ENCODE measurements at regions not wholly inside any gene's neighbourhood (a gene's known extent, or its start where the extent isn't known, plus 50 kb on each side); places are given as distances from the start of the nearest gene placed in this dataset.

DNA sequence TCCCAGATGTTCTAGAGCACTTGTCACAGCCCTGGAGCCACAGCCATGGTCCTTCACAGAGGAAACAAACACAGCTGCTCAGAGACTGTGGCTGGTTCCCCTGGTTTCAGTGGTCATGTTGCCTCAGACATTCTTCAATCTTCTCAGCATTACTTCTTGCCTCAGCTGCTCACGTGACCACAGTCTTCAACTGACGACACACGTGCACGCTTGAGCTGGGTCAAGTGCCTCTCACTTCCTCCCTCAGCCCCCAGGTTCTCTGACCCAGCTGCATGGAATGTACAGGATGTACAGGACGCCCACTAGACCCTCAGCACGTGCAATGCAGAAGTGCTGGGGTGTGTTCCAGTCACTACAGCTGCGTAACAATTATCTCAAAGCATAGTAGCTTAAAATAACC, 159.8 kb upstream of the GGTLC1 start:
- no peaks in the 10 kb centered on the region for H3K9me3 ChIP-seq (ENCODE audit: control insufficient read depth, low read depth, low read length)
- no peaks in the 10 kb centered on the region for H3K27me3 ChIP-seq (ENCODE audit: control insufficient read depth, insufficient read depth, low read length)
- no peaks in the 10 kb centered on the region for H3K4me1 ChIP-seq (ENCODE audit: control insufficient read depth, low read depth, low read length)
- H3K27ac ChIP-seq (ENCODE audit: low read length), result no peak overlapping the region
- no peak overlapping the region for H3K4me3 ChIP-seq (ENCODE audit: low read length)
- H3K9ac ChIP-seq (ENCODE audit: low read length), result no peak overlapping the region
- H3K36me3 ChIP-seq (ENCODE audit: control insufficient read depth, low read depth, low read length), result no peaks in the 10 kb centered on the region

DNA sequence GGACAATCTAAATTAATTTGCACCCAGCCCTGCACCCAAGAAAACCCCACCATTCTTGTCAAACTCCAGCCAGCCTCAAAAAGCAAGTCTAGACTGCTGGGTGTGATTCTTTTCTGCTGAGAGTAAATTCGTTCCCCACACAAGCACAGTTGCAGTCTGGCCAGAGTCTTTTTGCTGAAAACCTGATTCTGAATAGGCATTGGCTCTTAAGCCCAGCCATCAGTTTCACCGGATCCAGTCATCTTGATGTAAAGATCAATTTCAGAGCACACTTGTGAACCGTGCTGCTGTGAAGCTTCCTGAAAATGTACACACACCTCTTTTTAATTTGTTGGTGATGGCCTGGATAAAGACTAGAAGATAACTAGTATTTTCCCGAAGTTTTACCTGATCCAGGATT, 159.4 kb upstream of the GGTLC1 start:
- Histone ChIP-seq H3K9ac (ENCODE audit: low read length) (no peak overlapping the region), H3K4me3 (ENCODE audit: low read length) (no peak overlapping the region), H3K9me3 (ENCODE audit: control insufficient read depth, low read depth, low read length) (no peaks in the 10 kb centered on the region), H3K36me3 (ENCODE audit: control insufficient read depth, low read depth, low read length) (no peaks in the 10 kb centered on the region), H3K27me3 (ENCODE audit: control insufficient read depth, insufficient read depth, low read length) (no peaks in the 10 kb centered on the region), H3K27ac (ENCODE audit: low read length) (no peak overlapping the region), H3K4me1 (ENCODE audit: control insufficient read depth, low read depth, low read length) (no peaks in the 10 kb centered on the region)

DNA sequence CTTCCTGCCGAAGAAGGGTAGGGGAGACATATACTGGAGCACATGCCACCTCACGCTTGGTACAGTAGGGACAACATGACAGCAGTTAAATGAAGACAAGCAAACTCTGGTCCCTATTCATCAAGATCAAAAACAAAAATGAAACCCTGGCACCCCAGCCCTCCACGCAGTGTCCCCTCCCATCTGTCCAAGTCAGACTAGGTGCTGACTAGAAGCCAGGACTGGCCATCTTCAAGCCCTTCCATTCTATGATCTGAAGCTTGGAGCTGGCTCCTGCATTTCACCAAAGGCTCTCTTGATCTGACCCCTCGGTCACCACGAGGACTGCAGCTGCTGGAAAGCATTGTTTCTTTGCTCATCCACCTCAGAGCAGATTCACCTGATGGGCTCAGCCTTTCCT, 158.9 kb upstream of the GGTLC1 start:
- H3K9ac ChIP-seq (ENCODE audit: low read length), result no peak overlapping the region
- no peaks in the 10 kb centered on the region for H3K4me1 ChIP-seq (ENCODE audit: control insufficient read depth, low read depth, low read length)
- H3K27ac ChIP-seq (ENCODE audit: low read length), result no peak overlapping the region
- no peaks in the 10 kb centered on the region for H3K36me3 ChIP-seq (ENCODE audit: control insufficient read depth, low read depth, low read length)
- H3K27me3 ChIP-seq (ENCODE audit: control insufficient read depth, insufficient read depth, low read length), result no peaks in the 10 kb centered on the region
- no peaks in the 10 kb centered on the region for H3K9me3 ChIP-seq (ENCODE audit: control insufficient read depth, low read depth, low read length)
- no peak overlapping the region for H3K4me3 ChIP-seq (ENCODE audit: low read length)

DNA sequence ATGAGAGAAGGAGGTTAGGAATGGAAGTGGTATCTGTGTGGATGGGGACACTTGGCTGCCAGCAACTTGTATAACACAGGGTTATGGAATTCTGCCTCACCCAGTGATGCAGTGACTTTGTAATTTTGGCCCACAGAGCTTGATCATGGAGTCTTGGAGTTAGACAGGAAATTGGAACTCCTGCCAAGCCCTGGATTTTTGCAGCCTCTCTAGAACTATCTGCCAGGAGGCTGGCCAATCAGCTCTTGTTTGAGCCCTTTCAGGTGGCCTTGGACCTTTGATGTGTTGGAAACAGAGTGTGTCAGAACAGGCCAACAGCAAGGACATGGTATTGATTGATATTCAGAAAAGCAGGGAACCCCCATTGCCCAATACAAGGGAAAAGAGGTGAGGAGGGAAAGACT, 157.7 kb upstream of the GGTLC1 start:
- H3K9ac ChIP-seq (ENCODE audit: low read length), result no peak overlapping the region
- H3K27ac ChIP-seq (ENCODE audit: low read length), result no peak overlapping the region
- H3K9me3 ChIP-seq (ENCODE audit: control insufficient read depth, low read depth, low read length), result no peaks in the 10 kb centered on the region
- no peaks in the 10 kb centered on the region for H3K27me3 ChIP-seq (ENCODE audit: control insufficient read depth, insufficient read depth, low read length)
- H3K36me3 ChIP-seq (ENCODE audit: control insufficient read depth, low read depth, low read length), result no peaks in the 10 kb centered on the region
- no peaks in the 10 kb centered on the region for H3K4me1 ChIP-seq (ENCODE audit: control insufficient read depth, low read depth, low read length)
- no peak overlapping the region for H3K4me3 ChIP-seq (ENCODE audit: low read length)

DNA sequence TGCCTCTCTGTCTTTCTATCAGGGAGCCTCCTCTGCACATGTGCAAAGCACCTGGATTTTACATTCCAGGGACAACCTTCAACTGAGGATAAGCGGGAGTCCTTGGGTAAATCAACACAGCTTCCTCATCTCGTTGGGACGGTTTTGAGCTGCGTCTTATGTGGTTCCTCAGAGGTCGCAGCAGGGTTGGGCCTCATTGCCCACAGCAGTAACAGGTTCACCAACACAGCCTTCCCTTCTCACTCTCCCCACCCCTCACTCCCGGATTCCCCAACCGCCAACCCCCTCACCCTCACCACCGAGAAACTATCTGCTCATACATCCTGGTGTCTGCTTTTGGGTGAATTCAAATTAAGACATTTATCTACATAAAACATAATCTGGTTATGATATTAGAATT, 155.8 kb upstream of the GGTLC1 start:
- no peak overlapping the region for H3K27ac ChIP-seq (ENCODE audit: low read length)
- H3K4me1 ChIP-seq (ENCODE audit: control insufficient read depth, low read depth, low read length), result no peaks in the 10 kb centered on the region
- H3K4me3 ChIP-seq (ENCODE audit: low read length), result no peak overlapping the region
- H3K36me3 ChIP-seq (ENCODE audit: control insufficient read depth, low read depth, low read length), result no peaks in the 10 kb centered on the region
- no peaks in the 10 kb centered on the region for H3K27me3 ChIP-seq (ENCODE audit: control insufficient read depth, insufficient read depth, low read length)
- no peaks in the 10 kb centered on the region for H3K9me3 ChIP-seq (ENCODE audit: control insufficient read depth, low read depth, low read length)
- H3K9ac ChIP-seq (ENCODE audit: low read length), result no peak overlapping the region

DNA sequence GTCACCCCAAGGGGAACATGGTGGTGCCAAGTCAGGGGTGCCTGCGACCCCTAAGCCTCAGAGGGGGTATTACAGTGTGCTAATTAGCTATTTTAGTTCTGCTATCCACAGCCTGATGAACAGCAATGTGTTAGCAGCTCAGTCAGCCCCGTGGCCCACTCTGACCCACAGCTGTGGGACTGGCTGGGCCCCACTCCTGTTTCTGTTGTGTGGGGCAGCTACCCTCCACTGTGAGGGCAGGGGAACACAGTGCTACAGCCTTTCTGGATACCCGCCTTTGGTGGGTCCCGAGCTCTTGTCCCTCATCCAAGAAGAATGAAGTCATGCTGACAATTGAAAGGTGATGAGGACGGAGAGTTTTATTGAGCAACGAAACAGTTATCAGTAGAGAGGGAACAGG, 152.5 kb upstream of the GGTLC1 start:
- no peak overlapping the region for H3K9ac ChIP-seq (ENCODE audit: low read length)
- no peaks in the 10 kb centered on the region for H3K9me3 ChIP-seq (ENCODE audit: control insufficient read depth, low read depth, low read length)
- H3K27ac ChIP-seq (ENCODE audit: low read length), result no peak overlapping the region
- H3K4me3 ChIP-seq (ENCODE audit: low read length), result no peak overlapping the region
- no peaks in the 10 kb centered on the region for H3K36me3 ChIP-seq (ENCODE audit: control insufficient read depth, low read depth, low read length)
- no peaks in the 10 kb centered on the region for H3K27me3 ChIP-seq (ENCODE audit: control insufficient read depth, insufficient read depth, low read length)
- no peaks in the 10 kb centered on the region for H3K4me1 ChIP-seq (ENCODE audit: control insufficient read depth, low read depth, low read length)

DNA sequence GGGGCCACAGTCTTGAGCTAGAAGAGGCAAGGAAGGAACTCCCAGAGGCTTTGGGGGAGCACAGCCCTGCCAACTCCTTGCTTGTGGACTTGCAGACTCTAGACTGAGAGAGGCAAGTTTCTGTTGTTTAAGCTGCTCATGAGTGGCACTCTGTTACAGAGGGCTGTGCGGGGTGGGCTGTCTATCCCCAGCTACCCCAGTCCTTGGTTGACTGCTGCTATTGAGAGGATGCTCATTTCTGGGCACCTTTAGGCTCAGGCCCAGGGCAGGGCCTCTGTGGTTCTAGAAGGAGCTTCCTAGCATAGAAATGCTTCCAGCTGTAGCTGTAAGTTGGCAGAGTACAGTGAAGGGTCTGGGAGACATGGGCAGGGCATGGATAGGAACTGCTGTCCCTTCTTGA, 151.3 kb upstream of the GGTLC1 start:
- H3K36me3 ChIP-seq (ENCODE audit: control insufficient read depth, low read depth, low read length), result no peaks in the 10 kb centered on the region

DNA sequence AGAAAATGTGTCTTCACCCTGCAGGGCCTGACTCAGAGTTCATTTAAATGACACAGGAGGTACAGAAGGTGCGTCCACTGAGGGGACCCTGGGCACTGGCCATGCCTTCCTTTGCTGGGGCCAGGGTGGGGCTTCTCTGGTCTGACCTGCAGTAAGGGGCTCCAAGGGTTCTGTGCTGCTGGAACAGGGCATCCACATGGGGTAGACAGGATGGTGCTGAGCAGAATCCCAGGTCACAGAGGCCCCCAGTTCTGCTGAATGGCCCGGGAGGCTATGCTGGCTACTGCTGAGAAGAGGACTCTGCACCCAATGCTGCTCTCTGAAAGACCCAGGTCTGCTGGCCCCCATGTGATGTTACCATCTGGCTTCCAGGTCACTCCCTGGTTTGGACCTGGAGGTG, 150.4 kb upstream of the GGTLC1 start:
- Histone ChIP-seq H3K4me1 (ENCODE audit: control insufficient read depth, low read depth, low read length) (no peaks in the 10 kb centered on the region), H3K27me3 (ENCODE audit: control insufficient read depth, insufficient read depth, low read length) (no peaks in the 10 kb centered on the region), H3K4me3 (ENCODE audit: low read length) (no peak overlapping the region), H3K9ac (ENCODE audit: low read length) (no peak overlapping the region), H3K27ac (ENCODE audit: low read length) (no peak overlapping the region), H3K36me3 (ENCODE audit: control insufficient read depth, low read depth, low read length) (no peaks in the 10 kb centered on the region), H3K9me3 (ENCODE audit: control insufficient read depth, low read depth, low read length) (no peaks in the 10 kb centered on the region)

More for the DNA sequence above, 151.3 kb upstream of the GGTLC1 start:
- Histone ChIP-seq H3K27ac (ENCODE audit: low read length) (no peak overlapping the region), H3K4me1 (ENCODE audit: control insufficient read depth, low read depth, low read length) (no peaks in the 10 kb centered on the region), H3K27me3 (ENCODE audit: control insufficient read depth, insufficient read depth, low read length) (no peaks in the 10 kb centered on the region), H3K9me3 (ENCODE audit: control insufficient read depth, low read depth, low read length) (no peaks in the 10 kb centered on the region), H3K4me3 (ENCODE audit: low read length) (no peak overlapping the region), H3K9ac (ENCODE audit: low read length) (no peak overlapping the region)

DNA sequence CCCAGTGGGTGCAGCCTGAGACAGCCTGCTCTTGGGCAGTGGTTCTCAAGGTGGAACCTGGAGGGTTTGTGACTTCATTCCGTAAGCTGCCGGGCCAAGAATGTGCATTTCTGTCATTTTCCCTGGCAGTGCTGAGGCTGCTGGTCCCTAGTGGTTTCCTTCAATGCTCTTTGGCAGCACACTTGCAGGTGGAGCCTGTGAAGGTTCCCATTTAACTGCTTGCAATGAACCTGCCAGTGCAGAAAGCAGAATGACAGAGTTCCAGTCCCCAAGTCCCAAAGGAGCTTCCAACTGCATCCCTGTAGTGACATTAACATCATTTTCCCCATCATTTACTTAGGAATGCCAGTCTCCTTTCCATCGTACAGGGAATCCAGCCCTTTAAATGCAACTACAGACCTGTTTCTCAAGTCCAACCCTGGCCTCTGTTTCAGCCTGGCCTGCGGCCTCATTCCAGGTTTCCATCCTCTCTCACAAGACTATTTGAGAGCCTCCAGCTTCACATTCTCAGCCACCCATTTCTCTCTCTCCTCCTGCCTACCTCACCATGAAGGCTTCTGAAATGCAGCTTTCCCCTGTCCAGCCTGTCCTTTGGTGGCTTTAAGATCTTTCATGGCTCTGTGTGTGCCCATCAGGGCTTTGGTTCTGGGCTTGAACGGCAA, 149.7 kb upstream of the GGTLC1 start:
- Histone ChIP-seq H3K27me3 (ENCODE audit: control insufficient read depth, insufficient read depth, low read length) (no peaks in the 10 kb centered on the region), H3K27ac (ENCODE audit: low read length) (no peak overlapping the region), H3K4me1 (ENCODE audit: control insufficient read depth, low read depth, low read length) (no peaks in the 10 kb centered on the region), H3K4me3 (ENCODE audit: low read length) (no peak overlapping the region), H3K36me3 (ENCODE audit: control insufficient read depth, low read depth, low read length) (no peaks in the 10 kb centered on the region), H3K9me3 (ENCODE audit: control insufficient read depth, low read depth, low read length) (no peaks in the 10 kb centered on the region), H3K9ac (ENCODE audit: low read length) (no peak overlapping the region)

DNA sequence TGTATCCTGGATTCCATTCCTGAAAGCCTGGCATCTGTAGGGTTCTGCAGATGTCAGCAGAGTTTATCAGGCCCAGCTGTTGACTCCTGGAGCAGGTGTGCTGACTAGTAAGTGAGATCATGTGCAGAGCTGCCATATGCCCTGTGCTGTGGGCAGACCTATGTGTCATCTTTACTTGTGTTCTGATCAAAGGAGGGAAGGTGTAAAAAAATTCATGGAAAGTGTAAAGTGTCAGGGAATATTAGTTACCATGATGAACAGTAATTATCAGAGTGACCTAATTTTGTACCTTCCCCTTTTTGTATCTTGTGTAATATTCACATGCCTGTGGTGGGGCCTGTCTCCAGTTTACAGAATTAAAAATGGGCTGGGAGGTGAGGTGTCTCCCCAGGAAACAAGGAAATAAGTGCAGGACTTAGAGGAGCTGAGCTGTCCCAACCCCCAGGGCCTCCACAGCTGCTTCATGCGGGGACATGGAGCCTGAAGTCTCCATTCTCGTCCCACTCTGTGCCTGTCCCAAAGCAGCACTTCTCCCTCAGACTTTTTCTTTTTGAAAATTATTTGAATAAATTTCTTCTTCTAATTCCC, 148.2 kb upstream of the GGTLC1 start:
- Histone ChIP-seq H3K4me1 (ENCODE audit: control insufficient read depth, low read depth, low read length) (no peaks in the 10 kb centered on the region), H3K27ac (ENCODE audit: low read length) (no peak overlapping the region), H3K27me3 (ENCODE audit: control insufficient read depth, insufficient read depth, low read length) (no peaks in the 10 kb centered on the region), H3K4me3 (ENCODE audit: low read length) (no peak overlapping the region), H3K36me3 (ENCODE audit: control insufficient read depth, low read depth, low read length) (no peaks in the 10 kb centered on the region), H3K9ac (ENCODE audit: low read length) (no peak overlapping the region), H3K9me3 (ENCODE audit: control insufficient read depth, low read depth, low read length) (no peaks in the 10 kb centered on the region)

DNA sequence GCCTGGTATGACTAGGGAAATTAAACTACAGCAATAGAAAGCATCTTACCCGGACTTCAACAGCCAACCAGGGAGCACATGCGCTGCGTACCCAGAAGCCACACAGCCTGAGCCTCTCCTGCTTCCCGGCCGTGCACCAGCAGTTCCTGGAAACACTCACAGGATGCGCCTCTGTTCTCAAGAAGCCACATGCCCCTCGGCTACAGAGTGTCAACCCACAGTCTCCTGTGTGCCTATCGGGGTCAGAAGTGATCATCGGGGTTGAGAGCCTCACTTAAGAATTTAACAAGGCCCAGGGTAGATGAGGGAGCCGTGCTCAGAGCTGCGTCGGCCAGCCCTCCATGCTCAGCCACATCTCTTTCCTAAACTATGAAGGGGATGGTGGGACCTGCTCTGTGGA, 147.2 kb upstream of the GGTLC1 start:
- no peaks in the 10 kb centered on the region for H3K9me3 ChIP-seq (ENCODE audit: control insufficient read depth, low read depth, low read length)
- H3K4me1 ChIP-seq (ENCODE audit: control insufficient read depth, low read depth, low read length), result peaks cover under 1% of the 10 kb centered on the region
- H3K36me3 ChIP-seq (ENCODE audit: control insufficient read depth, low read depth, low read length), result no peaks in the 10 kb centered on the region
- H3K27me3 ChIP-seq (ENCODE audit: control insufficient read depth, insufficient read depth, low read length), result no peaks in the 10 kb centered on the region
- no peak overlapping the region for H3K27ac ChIP-seq (ENCODE audit: low read length)
- no peak overlapping the region for H3K9ac ChIP-seq (ENCODE audit: low read length)
- no peak overlapping the region for H3K4me3 ChIP-seq (ENCODE audit: low read length)

DNA sequence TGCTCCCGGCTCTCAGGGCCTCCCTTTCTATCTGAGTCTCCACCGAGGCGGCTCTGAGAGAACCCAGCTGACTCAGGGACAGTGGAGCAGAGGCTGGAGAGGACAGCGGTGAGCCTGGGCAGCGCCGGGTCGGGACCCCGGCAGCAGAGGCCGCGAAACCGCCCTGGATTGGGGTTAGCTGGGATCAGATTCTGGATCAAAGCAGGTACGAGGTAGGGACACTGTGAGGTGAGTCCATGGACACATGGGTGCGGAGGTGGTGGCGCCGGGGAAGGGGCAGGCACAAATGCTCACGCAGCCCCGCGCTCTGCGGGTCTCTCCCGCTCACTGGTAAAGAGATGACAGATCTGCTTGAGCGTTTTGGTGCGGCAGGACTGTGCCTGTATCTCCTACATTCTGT, 146.4 kb upstream of the GGTLC1 start:
- Histone ChIP-seq H3K27ac (ENCODE audit: low read length) (no peak overlapping the region), H3K27me3 (ENCODE audit: control insufficient read depth, insufficient read depth, low read length) (no peaks in the 10 kb centered on the region), H3K4me3 (ENCODE audit: low read length) (no peak overlapping the region), H3K9me3 (ENCODE audit: control insufficient read depth, low read depth, low read length) (no peaks in the 10 kb centered on the region), H3K4me1 (ENCODE audit: control insufficient read depth, low read depth, low read length) (peaks cover 9% of the 10 kb centered on the region), H3K36me3 (ENCODE audit: control insufficient read depth, low read depth, low read length) (no peaks in the 10 kb centered on the region), H3K9ac (ENCODE audit: low read length) (no peak overlapping the region)
